ENCODE measurements at regions not wholly inside any gene's neighbourhood (a gene's known extent, or its start where the extent isn't known, plus 50 kb on each side); places are given as distances from the start of the nearest gene placed in this dataset.

DNA sequence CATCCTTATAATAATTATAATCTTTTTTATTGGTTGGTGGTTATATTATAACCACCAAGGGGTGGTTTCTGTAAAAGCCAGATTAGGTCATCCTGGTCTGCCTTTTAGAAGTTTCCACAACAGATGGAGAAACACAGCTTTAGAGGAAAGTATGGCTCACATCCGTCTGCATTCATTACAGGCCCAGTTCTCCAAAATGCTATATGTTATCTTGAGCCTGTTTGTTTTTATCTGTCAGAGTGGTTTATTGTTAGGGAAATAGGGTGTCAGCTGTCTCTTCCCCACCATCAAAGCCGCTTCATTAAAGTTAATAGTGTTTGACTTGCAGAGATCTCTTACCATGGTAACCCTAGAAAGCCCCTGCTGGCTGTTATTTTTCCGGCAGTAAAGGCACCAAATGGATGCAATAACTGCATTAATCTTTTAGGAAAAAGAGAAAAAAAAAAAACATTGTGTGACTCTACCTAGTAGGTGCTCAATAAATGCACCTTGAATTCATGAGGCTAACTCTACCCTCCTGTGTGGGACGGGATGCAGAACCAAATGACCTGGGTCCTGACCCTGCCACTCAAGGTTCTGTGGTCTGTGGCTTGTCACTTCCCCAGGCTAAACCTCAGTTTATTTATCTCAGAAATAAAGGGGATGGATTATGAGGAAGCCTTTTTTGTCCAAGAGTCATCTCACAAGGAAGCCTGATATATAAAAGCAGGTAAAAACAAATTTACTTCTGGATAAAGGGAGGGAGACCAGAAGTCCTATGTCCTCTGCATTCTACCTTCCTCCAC lies 118.3 kb downstream of the WT1 start:
- no peak for DNase-seq (ENCODE audit: low read depth in 2 of 2)

DNA sequence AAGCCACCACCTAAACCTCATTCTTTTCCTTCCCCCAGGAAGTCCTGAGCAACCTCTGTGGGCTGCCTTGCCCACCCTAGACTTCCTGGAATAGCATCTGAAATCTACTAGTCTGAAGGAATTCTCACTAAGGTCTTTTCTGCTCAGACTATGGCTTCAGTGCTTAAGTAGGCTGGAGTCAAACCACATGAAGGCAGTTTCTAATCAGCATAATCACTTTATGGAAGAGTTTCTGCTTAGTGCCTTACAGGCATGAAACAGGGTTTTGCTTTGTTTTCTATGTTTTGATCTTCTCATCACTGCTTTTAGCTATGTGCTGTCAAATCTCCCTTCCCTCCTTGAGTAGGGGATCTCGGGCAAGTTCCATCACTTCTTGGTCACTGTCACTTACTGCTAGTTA lies 117.7 kb downstream of the WT1 start:
- DNase-seq (ENCODE audit: low read depth in 2 of 2) = no peak

DNA sequence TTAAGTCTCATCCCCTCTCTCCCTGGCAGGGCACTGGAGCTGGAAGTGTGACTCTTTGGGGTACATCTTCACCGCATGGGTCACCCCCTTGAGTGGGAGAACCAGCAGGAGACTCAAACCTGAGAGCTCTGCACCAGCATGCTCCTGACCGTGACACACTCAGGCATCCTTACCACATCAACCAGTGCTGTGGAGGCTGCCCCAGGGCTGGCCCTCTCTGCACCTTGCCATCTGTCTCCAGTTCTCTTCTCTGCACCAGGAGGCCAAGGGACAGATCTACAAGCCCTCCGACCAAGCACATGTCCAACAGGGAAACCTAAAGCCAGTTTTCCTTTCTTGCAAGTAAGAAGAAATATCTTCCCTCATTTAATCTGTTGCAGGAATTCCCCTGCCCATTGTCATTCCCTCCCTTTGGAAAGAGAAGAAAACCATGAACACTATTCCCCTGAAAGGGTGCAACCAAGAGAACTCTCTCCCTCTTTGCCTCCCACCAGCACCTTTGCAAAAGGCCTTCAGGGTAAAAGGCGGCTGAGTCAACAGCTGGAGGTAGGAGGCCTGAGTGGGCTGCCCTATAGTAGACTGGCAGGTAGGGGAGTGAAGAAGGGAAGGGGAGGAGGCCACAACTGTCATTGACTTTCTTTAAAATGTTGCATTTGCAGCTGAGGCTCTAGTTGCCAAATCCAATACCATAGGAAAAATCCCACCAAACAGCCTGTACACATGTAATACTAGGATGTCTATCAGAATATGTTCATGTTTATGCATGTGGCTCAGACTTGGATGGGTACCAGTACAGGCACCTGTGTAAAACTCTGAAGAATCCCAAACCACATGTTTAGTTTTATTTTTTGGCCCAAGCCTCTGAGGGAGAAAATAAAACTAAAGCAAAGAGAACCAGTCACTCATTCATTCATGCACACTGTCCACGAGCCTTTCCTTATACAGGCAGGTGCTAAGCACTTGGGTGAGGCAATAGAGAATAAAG lies 117.0 kb downstream of the WT1 start:
- DNase-seq (ENCODE audit: low read depth in 2 of 2) = no peak

DNA sequence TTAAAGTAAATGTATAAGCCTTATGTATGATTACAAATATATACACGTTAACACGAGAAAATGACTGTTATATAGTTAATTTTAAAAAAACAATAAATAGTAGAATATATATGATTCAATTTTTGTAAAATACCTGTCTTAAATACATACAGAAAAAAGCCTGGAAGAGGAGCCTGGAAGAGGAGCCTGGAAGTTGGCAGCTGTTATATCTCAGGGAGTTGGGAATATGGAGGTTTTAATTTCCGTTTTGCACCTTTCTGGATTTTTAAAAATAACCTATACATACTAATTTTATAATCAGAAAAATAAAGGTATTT lies 111.6 kb downstream of the WT1 start:
- no peak for DNase-seq (ENCODE audit: low read depth in 2 of 2)

DNA sequence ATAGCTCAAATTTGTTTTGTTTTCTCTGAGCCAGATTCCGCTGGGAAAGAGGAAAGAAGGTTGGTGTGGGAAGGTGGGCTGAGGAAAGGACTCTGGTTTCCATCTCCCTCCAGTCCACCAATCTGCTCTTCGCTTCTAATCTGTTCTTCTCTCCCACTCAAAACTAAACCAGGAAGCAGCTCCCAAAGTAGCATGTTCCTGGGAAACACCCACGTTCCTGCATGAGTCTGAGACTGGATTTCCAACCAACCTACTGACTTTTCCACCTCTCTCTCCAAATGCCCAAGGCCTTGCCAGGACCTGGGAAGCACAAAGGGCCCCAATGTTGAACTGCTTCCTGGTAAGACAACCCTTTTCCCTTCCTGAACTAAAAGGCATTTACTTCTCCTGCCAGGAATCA lies 110.2 kb downstream of the WT1 start:
- no peak for DNase-seq (ENCODE audit: low read depth in 2 of 2)

DNA sequence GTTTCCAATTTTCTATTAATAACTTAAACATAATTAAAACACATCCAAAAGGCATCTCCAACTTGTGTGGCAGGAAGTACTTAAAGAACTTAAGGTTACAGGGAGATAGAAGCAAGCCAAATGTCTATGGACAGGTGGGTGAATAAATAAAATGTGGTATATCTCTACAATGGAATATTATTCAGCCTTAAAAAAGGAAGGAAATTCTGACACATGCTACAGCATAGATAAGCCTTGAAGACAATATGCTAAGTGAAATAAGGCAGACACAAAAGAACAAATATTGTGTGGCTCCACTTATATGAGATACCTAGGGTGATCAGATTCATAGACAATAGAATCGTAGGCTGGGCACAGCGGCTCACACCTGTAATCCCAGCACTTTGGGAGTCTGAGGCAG lies 109.6 kb downstream of the WT1 start:
- no peak for DNase-seq (ENCODE audit: low read depth in 2 of 2)

DNA sequence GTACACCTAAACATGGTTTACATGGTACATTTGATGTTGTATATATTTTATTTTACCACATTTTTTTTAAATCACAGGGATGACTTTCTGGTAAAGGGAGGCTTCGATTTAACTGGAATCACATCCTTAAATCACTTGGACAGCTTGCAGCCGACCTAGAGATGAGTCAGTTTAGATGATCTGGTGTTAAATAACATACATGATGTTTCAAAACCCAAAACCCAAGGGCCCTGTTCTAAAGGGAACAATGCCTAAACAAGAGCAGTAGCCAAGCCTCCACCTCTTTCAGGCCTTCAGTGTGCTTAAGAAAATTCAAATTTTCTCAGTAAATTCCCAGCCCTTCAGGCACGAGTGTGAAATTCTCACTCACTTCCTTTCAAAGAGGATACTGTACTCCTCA lies 108.8 kb downstream of the WT1 start:
- DNase-seq (ENCODE audit: low read depth in 2 of 2) = no peak

DNA sequence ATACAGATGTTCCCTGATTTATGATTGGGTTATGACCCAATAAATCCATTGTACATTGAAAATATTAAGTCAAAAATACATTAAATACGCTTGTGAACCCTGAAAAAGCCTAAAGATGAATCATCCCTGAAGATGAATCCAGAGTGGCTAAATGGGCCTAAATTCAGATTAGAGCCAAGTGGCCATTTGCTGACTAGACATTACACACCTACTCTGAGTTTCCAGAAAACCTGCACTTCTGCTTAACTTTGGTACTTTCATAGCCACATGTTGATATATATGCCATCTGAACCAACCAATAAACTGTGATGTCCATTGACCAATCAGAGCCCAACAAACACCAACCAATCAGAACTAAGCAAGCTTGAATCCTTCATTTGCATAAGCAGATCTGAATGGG lies 106.9 kb downstream of the WT1 start:
- DNase-seq (ENCODE audit: low read depth in 2 of 2) = no peak

DNA sequence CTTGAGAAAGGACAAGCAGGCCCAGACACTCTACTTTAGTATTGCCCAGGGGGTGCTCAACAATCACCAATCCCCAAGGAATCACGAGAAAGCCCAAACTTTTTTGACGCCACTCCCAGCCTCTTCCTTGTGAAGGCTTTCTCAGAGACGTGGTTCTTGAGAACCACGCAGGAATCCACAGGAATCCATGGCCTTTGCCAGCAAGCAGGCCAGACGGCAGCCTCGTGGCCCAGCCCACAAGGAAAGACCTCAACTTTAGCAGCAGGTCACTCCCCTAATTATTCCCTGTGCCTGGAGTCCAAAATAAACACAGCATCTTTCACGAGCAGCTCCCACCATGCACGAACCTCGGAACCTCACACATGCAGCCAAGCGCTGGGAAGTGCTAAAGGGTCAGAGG lies 104.2 kb downstream of the WT1 start:
- no peak for DNase-seq (ENCODE audit: low read depth in 2 of 2)

DNA sequence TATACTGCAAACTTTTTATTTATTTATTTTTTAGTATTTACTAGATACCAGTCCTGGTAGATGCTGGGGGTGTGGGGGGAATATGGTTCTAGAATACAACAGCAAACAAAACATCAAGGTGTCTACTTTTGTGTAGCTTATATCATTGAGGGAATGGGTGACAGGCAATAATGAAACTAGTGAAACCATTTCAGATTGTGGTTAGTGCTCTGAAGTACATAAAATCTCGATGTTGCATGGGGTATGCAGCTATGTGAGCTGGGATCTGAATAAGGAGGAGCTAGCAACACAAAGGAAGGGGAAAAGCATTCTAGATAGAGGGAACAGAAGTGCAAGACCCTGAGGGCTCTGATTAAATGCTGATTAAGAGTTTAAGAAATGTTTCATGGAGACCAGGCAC lies 103.5 kb downstream of the WT1 start:
- DNase-seq (ENCODE audit: low read depth in 2 of 2) = no peak

DNA sequence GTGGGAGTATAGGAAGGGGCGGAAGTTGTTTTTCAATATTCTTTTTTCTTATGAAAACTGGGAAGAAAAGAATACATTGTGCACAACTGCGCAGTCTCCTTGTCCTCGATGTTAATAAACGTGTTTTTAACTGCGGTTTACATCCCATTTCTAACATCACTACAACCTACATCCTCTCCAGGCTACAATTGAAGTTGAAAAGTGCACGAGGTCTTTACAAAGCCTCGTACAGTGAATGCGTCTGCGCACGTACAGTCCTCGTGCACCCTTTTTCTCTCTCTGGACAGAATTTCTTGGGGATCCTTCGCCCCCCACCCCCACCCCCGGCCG lies 102.4 kb downstream of the WT1 start:
- no peak for DNase-seq (ENCODE audit: low read depth in 2 of 2)

DNA sequence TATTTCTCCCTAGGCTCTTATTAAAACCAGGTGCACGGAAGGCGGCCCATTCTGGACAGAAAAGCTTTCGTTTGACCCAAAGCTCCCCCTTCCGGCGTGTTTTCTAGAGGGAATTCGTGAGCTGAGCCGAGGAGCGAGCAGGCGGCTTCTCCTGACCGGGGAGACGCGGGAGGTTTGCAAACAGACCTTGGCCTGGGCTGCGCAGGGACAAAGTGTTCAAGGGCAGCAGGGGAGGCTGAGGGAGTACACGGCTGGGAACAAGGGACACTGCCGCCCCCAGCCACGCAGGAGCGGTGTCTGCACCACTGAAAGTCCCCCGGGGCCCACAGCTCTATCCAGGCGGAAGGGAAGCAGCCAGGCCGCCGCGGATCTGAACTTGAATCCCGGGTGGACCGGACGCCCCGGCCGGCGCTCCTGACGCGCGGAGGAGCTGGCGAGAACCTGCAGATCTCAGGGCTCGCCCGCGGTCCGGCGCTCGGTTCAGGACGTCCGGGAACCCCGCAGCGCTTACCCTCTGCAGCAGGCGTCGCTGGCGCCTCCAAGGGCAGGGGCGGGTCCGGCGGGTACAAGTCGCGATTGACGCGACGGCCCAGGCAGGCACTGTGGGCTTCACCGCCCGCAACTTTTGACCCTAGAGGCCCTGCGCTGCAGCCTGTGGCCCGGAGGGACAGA lies 101.9 kb downstream of the WT1 start:
- DNase-seq (ENCODE audit: low read depth in 2 of 2) = peak in 1 of 2 donors; percentile 7

DNA sequence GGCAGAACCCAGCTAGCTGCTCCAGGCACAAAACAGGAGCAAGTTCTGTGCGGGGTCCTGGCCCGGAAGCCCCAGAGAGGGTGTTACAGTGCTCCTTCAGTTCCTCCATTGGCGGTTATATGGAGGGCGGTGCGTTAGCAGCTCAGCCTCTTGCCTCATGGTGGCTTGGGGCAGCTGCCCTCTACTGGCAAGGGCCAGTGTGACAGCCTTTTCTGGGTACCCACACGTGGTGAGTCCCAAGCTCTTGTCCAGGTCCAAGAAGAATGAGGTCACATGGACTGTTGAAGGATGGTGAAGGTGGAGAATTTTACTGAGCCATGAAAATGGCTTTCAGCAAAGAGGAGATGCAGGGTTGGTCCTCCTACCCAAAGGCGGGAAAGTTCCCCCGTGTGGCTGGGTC lies 100.5 kb downstream of the WT1 start:
- DNase-seq (ENCODE audit: low read depth in 2 of 2) = peak in 1 of 2 donors; percentile 23
